Breast epithelium (tissue), 3 donors: ENCODE measurements at regions not wholly inside any gene's neighbourhood (a gene's known extent, or its start where the extent isn't known, plus 50 kb on each side); places are given as distances from the start of the nearest gene placed in this dataset.

Experiments
- CTCF ChIP-seq, 3 donors: fragments of 450-650 bp; IDR thresholded peaks; one replicate each; pipeline ENCODE4 v1.5.1; 2016 to 2017; ENCODE audit warnings: antibody characterized with exemption in 3 of 3, mild to moderate bottlenecking in 3 of 3, moderate library complexity in 3 of 3
- POLR2A ChIP-seq: fragments of 450-650 bp; IDR thresholded peaks from one replicate; pipeline ENCODE4 v1.6.1; 2016; ENCODE audit warnings: antibody characterized with exemption, mild to moderate bottlenecking, moderate library complexity
- POLR2AphosphoS5 ChIP-seq, 3 donors: sonication (generic); formaldehyde crosslinking; IDR thresholded peaks; one replicate each; pipeline ENCODE4 v1.6.1; 2017; ENCODE audit warnings: antibody characterized with exemption in 3 of 3

- TF ChIP-seq CTCF (IDR thresholded peaks at IDR 0.05) (no peak), POLR2A (no peak), POLR2AphosphoS5 (IDR thresholded peaks at IDR 0.05) (no peak)
Measured at GRCh38 chr7:46478046-46478445, 557.0 kb upstream of the IGFBP3 start.
